ENCODE measurements at regions not wholly inside any gene's neighbourhood (a gene's known extent, or its start where the extent isn't known, plus 50 kb on each side); places are given as distances from the start of the nearest gene placed in this dataset.
"Not testable (repeated sequence)": the region's sequence is repeated elsewhere in the genome, so short reads cannot be mapped to it uniquely, and the experiment has no call there.

DNA sequence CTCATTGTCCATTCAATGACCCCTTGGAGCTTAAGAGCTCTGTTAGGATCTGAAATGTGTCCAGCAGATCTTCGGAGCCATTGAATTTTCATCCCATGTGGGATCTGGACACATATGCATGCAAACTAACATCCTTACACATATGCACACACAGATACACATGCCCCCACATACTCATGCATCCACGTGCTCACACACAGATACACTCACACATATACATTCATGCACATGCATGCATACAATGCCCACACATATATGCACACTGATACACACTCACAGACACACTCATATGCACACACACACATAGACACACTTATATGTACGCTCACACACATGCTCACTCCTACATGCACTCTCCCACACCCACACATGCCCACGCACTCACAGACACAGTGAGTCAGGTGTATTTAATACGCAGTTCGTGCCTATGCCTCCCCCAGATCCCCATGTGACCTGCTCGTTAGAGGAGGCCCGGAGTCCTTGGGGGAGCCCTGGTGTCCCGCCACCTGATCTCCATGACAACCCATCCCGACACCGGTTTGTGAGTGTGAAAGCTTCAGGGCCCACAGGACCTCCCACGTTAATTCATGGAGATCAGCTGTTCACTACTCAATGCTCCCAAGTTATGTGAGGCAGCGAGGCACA, 121.9 kb upstream of the SULF2 start:
- CTCF ChIA-PET: no interaction called here

DNA sequence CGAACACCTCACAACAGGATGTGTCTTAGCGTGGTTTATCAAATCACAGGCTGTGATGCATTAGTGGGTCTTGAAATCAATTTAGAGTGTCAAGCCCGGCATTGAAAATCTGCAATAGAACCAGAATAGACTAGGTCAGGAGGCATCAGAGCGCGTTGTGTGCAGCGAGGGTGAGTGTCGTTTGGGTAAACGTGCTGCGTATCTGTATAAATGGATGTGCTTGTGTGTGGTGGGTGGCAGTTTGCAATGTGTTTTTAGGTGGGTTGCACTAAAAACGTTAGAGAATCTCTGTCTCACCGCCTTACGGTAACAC, 121.0 kb upstream of the SULF2 start:
- no TSS peak for BruUV-seq (replicated peaks)
- Histone ChIP-seq H3K4me3 (ENCODE audit: low read depth, low read length, poor library complexity, severe bottlenecking) (no peak overlapping the region), H3K36me3 (ENCODE audit: insufficient read depth, low read length, poor library complexity, severe bottlenecking) (no peaks in the 10 kb centered on the region), H3K9me3 (ENCODE audit: low read depth, low read length, poor library complexity, severe bottlenecking) (no peaks in the 10 kb centered on the region), H3K4me1 (ENCODE audit: insufficient read depth, low read length, poor library complexity, severe bottlenecking) (no peaks in the 10 kb centered on the region), H3K27me3 (replicated peaks; ENCODE audit: insufficient read depth, low read depth, low read length, poor library complexity) (peaks cover 5% of the 10 kb centered on the region), H3K27ac (ENCODE audit: low read depth, low read length, poor library complexity, severe bottlenecking) (no peak overlapping the region)
- intact Hi-C loops (cut with micrococcal nuclease; ENCODE audit: unreplicated experiment): no loop called here
- POLR2A ChIA-PET (ENCODE audit: low non-redundant PET): no interaction called here
- no peak for DNase-seq (ENCODE audit: low spot score)
- CTCF ChIA-PET: no interaction called here
- TF ChIP-seq, protein P1, sequence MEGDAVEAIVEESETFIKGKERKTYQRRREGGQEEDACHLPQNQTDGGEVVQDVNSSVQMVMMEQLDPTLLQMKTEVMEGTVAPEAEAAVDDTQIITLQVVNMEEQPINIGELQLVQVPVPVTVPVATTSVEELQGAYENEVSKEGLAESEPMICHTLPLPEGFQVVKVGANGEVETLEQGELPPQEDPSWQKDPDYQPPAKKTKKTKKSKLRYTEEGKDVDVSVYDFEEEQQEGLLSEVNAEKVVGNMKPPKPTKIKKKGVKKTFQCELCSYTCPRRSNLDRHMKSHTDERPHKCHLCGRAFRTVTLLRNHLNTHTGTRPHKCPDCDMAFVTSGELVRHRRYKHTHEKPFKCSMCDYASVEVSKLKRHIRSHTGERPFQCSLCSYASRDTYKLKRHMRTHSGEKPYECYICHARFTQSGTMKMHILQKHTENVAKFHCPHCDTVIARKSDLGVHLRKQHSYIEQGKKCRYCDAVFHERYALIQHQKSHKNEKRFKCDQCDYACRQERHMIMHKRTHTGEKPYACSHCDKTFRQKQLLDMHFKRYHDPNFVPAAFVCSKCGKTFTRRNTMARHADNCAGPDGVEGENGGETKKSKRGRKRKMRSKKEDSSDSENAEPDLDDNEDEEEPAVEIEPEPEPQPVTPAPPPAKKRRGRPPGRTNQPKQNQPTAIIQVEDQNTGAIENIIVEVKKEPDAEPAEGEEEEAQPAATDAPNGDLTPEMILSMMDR (conservative IDR thresholded peaks at IDR 0.05; ENCODE audit: low read depth, low read length): no peak
- no peak for TF ChIP-seq EZH2 (IDR thresholded peaks at IDR 0.05; ENCODE audit: borderline replicate concordance, low read depth, low read length, poor library complexity, severe bottlenecking)

More for the DNA sequence above, 121.9 kb upstream of the SULF2 start:
- POLR2A ChIA-PET (ENCODE audit: low non-redundant PET): no interaction called here
- H3K9me3 ChIP-seq (ENCODE audit: low read depth, low read length, poor library complexity, severe bottlenecking): no peaks in the 10 kb centered on the region
- peaks cover 5% of the 10 kb centered on the region for H3K27me3 ChIP-seq (replicated peaks; ENCODE audit: insufficient read depth, low read depth, low read length, poor library complexity)
- no peak overlapping the region for H3K4me3 ChIP-seq (ENCODE audit: low read depth, low read length, poor library complexity, severe bottlenecking)
- TF ChIP-seq EZH2 (IDR thresholded peaks at IDR 0.05; ENCODE audit: borderline replicate concordance, low read depth, low read length, poor library complexity, severe bottlenecking): no peak
- TF ChIP-seq, protein P1 (conservative IDR thresholded peaks at IDR 0.05; ENCODE audit: low read depth, low read length): no peak
- DNase-seq (ENCODE audit: low spot score): no peak
- no peak overlapping the region for H3K27ac ChIP-seq (ENCODE audit: low read depth, low read length, poor library complexity, severe bottlenecking)
- intact Hi-C loops (cut with micrococcal nuclease; ENCODE audit: unreplicated experiment): no loop called here
- BruUV-seq (replicated peaks): no TSS peak
- H3K4me1 ChIP-seq (ENCODE audit: insufficient read depth, low read length, poor library complexity, severe bottlenecking): no peaks in the 10 kb centered on the region
- no peaks in the 10 kb centered on the region for H3K36me3 ChIP-seq (ENCODE audit: insufficient read depth, low read length, poor library complexity, severe bottlenecking)

DNA sequence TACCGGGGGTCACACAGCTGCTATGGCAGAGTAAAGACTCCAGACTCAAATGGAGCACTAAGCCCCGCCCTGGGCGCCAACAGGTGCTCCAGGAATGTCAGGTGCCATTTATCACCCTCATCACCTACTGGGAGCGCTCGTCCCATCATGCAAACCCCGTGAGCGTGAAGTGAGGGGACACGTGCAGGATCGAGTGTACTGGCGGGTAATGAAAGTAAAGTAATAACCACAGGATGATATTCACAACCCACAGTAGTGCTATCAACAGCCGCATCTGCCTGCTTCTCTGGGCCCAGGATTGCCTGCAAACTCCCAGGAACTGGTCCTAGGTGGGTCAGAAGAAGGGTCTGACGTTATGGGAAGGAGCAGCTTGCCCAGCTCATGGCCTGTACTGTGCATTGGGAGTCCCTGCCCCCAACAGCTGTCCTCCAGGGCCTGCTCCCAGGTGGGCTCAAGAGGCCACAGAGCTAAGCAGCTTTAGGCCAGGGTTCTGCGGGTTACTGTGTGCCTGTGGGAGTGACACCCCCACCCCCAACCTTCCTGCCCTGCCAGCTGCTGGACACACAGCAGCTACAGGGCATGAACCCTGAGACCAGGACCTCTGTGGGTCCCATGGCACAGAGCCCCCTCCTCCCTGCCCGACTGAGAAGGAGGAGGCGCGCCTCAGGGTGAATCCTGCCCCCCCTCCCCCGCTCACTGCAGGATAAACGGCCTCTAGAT, 120.5 kb upstream of the SULF2 start:
- intact Hi-C loops (cut with micrococcal nuclease; ENCODE audit: unreplicated experiment): no loop called here
- DNase-seq (ENCODE audit: low spot score): no peak
- ChIA-PET POLR2A (ENCODE audit: low non-redundant PET) (no interaction called here), CTCF (no interaction called here)
- Histone ChIP-seq H3K27ac (ENCODE audit: low read depth, low read length, poor library complexity, severe bottlenecking) (no peak overlapping the region), H3K27me3 (replicated peaks; ENCODE audit: insufficient read depth, low read depth, low read length, poor library complexity) (peaks cover 5% of the 10 kb centered on the region), H3K9me3 (ENCODE audit: low read depth, low read length, poor library complexity, severe bottlenecking) (no peaks in the 10 kb centered on the region), H3K4me3 (ENCODE audit: low read depth, low read length, poor library complexity, severe bottlenecking) (no peak overlapping the region), H3K36me3 (ENCODE audit: insufficient read depth, low read length, poor library complexity, severe bottlenecking) (no peaks in the 10 kb centered on the region), H3K4me1 (ENCODE audit: insufficient read depth, low read length, poor library complexity, severe bottlenecking) (no peaks in the 10 kb centered on the region)
- no peak for TF ChIP-seq EZH2 (IDR thresholded peaks at IDR 0.05; ENCODE audit: borderline replicate concordance, low read depth, low read length, poor library complexity, severe bottlenecking)
- TF ChIP-seq, protein P1 (conservative IDR thresholded peaks at IDR 0.05; ENCODE audit: low read depth, low read length): no peak
- BruUV-seq (replicated peaks): no TSS peak

DNA sequence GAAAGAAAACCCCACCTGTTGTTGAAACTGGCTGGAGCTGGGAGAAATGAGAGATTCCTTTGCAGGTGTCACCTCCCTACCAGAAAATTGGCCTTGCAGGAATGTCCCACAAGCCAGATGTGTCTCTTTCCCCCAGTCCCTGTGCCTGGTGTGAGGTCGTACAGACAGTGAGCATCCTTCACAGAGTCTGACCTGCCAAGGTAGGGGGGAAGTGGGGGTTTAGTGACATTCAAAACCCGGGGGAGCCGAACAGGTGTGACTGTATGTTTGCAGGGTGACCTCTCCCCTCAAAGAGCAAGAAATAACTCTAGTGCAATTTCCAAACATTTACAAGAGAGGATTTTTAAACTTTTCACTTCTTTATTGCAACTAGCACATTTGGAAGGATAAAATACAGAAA, 117.7 kb upstream of the SULF2 start:
- DNase-seq (ENCODE audit: low spot score); H3K9me3 ChIP-seq (ENCODE audit: low read depth, low read length, poor library complexity, severe bottlenecking); H3K27ac ChIP-seq (ENCODE audit: low read depth, low read length, poor library complexity, severe bottlenecking); H3K4me1 ChIP-seq (ENCODE audit: insufficient read depth, low read length, poor library complexity, severe bottlenecking); H3K36me3 ChIP-seq (ENCODE audit: insufficient read depth, low read length, poor library complexity, severe bottlenecking); BruUV-seq (replicated peaks); H3K27me3 ChIP-seq (replicated peaks; ENCODE audit: insufficient read depth, low read depth, low read length, poor library complexity); intact Hi-C loops (cut with micrococcal nuclease; ENCODE audit: unreplicated experiment); H3K4me3 ChIP-seq (ENCODE audit: low read depth, low read length, poor library complexity, severe bottlenecking); POLR2A ChIA-PET (ENCODE audit: low non-redundant PET); CTCF ChIA-PET: not testable (repeated sequence)

DNA sequence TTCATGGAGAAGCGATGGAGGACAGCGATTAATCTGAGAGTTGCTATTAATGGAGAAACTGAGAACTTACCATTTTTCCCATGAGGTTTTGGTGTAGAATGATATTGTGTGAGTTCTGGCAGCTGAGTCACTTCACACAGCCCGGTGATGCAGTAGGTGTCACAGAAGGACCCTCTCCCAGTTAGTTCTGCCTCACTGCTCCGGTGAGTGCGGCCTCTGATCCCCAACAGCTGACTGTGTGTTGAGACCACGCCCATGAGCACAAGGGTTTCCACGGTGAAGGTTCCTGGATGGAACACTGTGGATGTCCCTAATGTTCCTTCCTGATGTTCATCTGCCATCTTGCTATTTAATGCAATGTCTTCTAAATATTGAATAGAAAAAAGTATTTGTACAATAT, 114.0 kb upstream of the SULF2 start:
- H3K27me3 ChIP-seq (replicated peaks; ENCODE audit: insufficient read depth, low read depth, low read length, poor library complexity); CTCF ChIA-PET; POLR2A ChIA-PET (ENCODE audit: low non-redundant PET); H3K4me3 ChIP-seq (ENCODE audit: low read depth, low read length, poor library complexity, severe bottlenecking); DNase-seq (ENCODE audit: low spot score); H3K9me3 ChIP-seq (ENCODE audit: low read depth, low read length, poor library complexity, severe bottlenecking); H3K36me3 ChIP-seq (ENCODE audit: insufficient read depth, low read length, poor library complexity, severe bottlenecking); H3K4me1 ChIP-seq (ENCODE audit: insufficient read depth, low read length, poor library complexity, severe bottlenecking); H3K27ac ChIP-seq (ENCODE audit: low read depth, low read length, poor library complexity, severe bottlenecking); BruUV-seq (replicated peaks): not testable (repeated sequence)
- intact Hi-C loops (cut with micrococcal nuclease; ENCODE audit: unreplicated experiment): loop anchor here (10.0 kb wide), 1 partner anchor 55 kb away; no protein-coding TSS in a partner anchor

Data from A673 (cell line).